Keratinocyte (primary cell): ENCODE measurements at regions not wholly inside any gene's neighbourhood (a gene's known extent, or its start where the extent isn't known, plus 50 kb on each side); places are given as distances from the start of the nearest gene placed in this dataset.

Experiments used
- DNase-seq: peaks from one replicate; pipeline ENCODE4 v3.0.0-alpha.2; 2011; ENCODE audit warnings: low read depth, missing footprints, low spot score
- FAIRE-seq: peaks from 2 replicates; lab custom pipeline; 2011; peaks lifted over from hg19 to GRCh38; lab: Jason Lieb, UNC
- H2AFZ ChIP-seq: 2 replicates; pipeline ENCODE4 v1.6.0; 2012; ENCODE audit warnings: low read length, control low read depth, inconsistent platforms; ENCODE audit not compliant: control insufficient read depth
- H3K27ac ChIP-seq: 2 replicates; pipeline ENCODE4 v1.5.1; 2011; ENCODE audit warnings: low read length; ENCODE audit not compliant: control insufficient read depth, insufficient read depth
- H3K27me3 ChIP-seq: 3 replicates; pipeline ENCODE4 v1.6.0; 2011; ENCODE audit warnings: low read length; ENCODE audit not compliant: control insufficient read depth, insufficient read depth; ENCODE audit errors: extremely low read depth
- H3K36me3 ChIP-seq, 2 experiments: 2 replicates in 1 of 2; 3 replicates in 1 of 2; pipeline ENCODE4 v1.5.1; 2011; ENCODE audit warnings: low read length in 2 of 2, mild to moderate bottlenecking in 1 of 2; ENCODE audit not compliant: control insufficient read depth in 2 of 2, insufficient read depth in 2 of 2; ENCODE audit errors: extremely low read depth in 1 of 2
- H3K4me1 ChIP-seq: 3 replicates; pipeline ENCODE4 v1.5.1; 2011; ENCODE audit warnings: low read length; ENCODE audit not compliant: control insufficient read depth, insufficient read depth; ENCODE audit errors: extremely low read depth
- H3K4me2 ChIP-seq: 3 replicates; pipeline ENCODE4 v1.6.0; 2011; ENCODE audit warnings: low read depth, low read length; ENCODE audit not compliant: control insufficient read depth, insufficient read depth; ENCODE audit errors: extremely low read depth
- H3K4me3 ChIP-seq, 3 experiments: fragments of 200-600 bp in 1 of 3; sonication (generic) in 1 of 3; 2 replicates in 2 of 3; 3 replicates in 1 of 3; pipeline ENCODE4 v1.5.1; 2011 to 2016; ENCODE audit warnings: low read length in 3 of 3, mild to moderate bottlenecking in 3 of 3, control low read depth in 2 of 3, inconsistent platforms in 1 of 3, low read depth in 1 of 3, mixed read lengths in 1 of 3, mixed run types in 1 of 3, moderate library complexity in 1 of 3; ENCODE audit not compliant: control insufficient read depth in 2 of 3, insufficient read depth in 2 of 3; ENCODE audit errors: extremely low read depth in 1 of 3
- H3K79me2 ChIP-seq: 2 replicates; pipeline ENCODE4 v1.6.0; 2012; ENCODE audit warnings: low read length; ENCODE audit not compliant: control insufficient read depth, insufficient read depth
- H3K9ac ChIP-seq: 3 replicates; pipeline ENCODE4 v1.6.0; 2011; ENCODE audit warnings: low read length; ENCODE audit not compliant: control insufficient read depth, insufficient read depth; ENCODE audit errors: extremely low read depth
- H3K9me1 ChIP-seq: 3 replicates; pipeline ENCODE4 v1.6.0; 2011; ENCODE audit warnings: low read length; ENCODE audit not compliant: control insufficient read depth, insufficient read depth; ENCODE audit errors: extremely low read depth
- H3K9me3 ChIP-seq: 2 replicates; pipeline ENCODE4 v1.5.1; 2012; ENCODE audit warnings: low read depth, low read length; ENCODE audit not compliant: control insufficient read depth
- H4K20me1 ChIP-seq: 3 replicates; pipeline ENCODE4 v1.6.0; 2011; ENCODE audit warnings: low read length; ENCODE audit not compliant: control insufficient read depth, insufficient read depth; ENCODE audit errors: extremely low read depth
- EZH2 ChIP-seq: IDR thresholded peaks from one replicate; pipeline ENCODE4 v1.6.1; 2012; ENCODE audit warnings: inconsistent platforms, mild to moderate bottlenecking, low read length, moderate library complexity
- dilution Hi-C: fragments of 300-500 bp; cut with MboI; formaldehyde crosslinking; loops from one replicate; pipeline ENCODE4 v1.7.0; 2020; ENCODE audit warnings: low sequenced_read_pairs; ENCODE audit not compliant: extremely low pct_ligation_motif_present
- TF ChIP-seq, protein P1 (sequence below), 3 experiments: IDR thresholded peaks in 1 of 3; conservative IDR thresholded peaks in 1 of 3; optimal IDR thresholded peaks in 1 of 3; 2 replicates in 2 of 3; 3 replicates in 1 of 3; pipeline versions ENCODE3 to v1.5.1; 2011; ENCODE audit warnings: low read length in 3 of 3, mild to moderate bottlenecking in 3 of 3, moderate library complexity in 2 of 3, control low read depth in 1 of 3, inconsistent platforms in 1 of 3; ENCODE audit not compliant: insufficient read depth in 2 of 3; ENCODE audit errors: extremely low read depth in 1 of 3

DNA sequence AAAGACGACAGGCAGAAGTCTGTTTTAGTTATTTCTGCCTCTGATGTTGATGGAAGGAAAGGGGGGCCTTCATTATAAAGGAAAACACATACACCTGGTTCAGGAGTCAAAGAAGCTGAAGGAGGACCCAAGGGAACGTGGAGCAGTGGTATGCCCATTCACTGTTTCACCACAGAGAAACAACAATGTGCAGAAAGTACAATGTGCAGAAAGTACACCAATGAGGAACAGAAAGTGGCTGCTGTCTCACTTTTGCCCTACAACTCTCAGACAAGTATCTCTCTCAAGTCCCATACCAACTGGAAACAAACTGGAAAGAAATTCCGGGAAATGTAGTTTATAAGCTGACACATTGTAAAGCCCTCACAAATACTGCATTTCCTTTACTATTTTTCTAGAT, 564.5 kb downstream of the TRAM1L1 start:
- no peaks in the 10 kb centered on the region for H3K36me3 ChIP-seq
- H3K9me1 ChIP-seq: no peaks in the 10 kb centered on the region
- H3K4me1 ChIP-seq: no peaks in the 10 kb centered on the region
- dilution Hi-C loops: no loop called here
- no peak for DNase-seq
- no peak for FAIRE-seq
- H3K9me3 ChIP-seq: no peaks in the 10 kb centered on the region
- no peaks in the 10 kb centered on the region for H4K20me1 ChIP-seq
- no peak overlapping the region for H3K4me3 ChIP-seq
- no peak overlapping the region for H3K27ac ChIP-seq
- no peaks in the 10 kb centered on the region for H3K27me3 ChIP-seq
- H3K9ac ChIP-seq: no peak overlapping the region
- H3K4me2 ChIP-seq: no peak overlapping the region
- TF ChIP-seq, protein P1, sequence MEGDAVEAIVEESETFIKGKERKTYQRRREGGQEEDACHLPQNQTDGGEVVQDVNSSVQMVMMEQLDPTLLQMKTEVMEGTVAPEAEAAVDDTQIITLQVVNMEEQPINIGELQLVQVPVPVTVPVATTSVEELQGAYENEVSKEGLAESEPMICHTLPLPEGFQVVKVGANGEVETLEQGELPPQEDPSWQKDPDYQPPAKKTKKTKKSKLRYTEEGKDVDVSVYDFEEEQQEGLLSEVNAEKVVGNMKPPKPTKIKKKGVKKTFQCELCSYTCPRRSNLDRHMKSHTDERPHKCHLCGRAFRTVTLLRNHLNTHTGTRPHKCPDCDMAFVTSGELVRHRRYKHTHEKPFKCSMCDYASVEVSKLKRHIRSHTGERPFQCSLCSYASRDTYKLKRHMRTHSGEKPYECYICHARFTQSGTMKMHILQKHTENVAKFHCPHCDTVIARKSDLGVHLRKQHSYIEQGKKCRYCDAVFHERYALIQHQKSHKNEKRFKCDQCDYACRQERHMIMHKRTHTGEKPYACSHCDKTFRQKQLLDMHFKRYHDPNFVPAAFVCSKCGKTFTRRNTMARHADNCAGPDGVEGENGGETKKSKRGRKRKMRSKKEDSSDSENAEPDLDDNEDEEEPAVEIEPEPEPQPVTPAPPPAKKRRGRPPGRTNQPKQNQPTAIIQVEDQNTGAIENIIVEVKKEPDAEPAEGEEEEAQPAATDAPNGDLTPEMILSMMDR (optimal IDR thresholded peaks at IDR 0.05 in 1 of 3, IDR thresholded peaks at IDR 0.05 in 1 of 3, conservative IDR thresholded peaks at IDR 0.05 in 1 of 3; ENCODE audit: extremely low read depth in 1 of 3, insufficient read depth in 2 of 3, low read length in 3 of 3): no peak
- TF ChIP-seq EZH2: no peak
- no peaks in the 10 kb centered on the region for H3K79me2 ChIP-seq
- H2AFZ ChIP-seq: no peak overlapping the region

DNA sequence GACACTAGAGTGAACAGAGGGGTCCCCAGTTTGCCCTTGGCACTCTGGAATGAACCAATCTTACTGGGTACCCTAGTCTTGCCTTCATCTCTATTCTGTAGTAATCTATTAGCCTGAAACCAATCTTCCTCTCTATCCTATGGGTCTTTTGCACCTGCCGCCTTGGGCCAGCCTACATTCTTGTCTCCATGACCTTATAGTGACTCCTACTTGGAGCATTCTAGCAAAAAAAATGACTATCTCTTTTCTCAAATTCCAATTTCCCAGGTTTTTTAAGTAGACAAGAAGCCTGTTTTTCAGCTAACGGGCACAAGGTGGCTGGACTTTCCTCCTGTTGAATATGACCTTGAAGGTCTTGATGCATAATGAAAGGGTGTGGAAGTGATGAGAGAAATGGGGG, 568.7 kb downstream of the TRAM1L1 start:
- no peaks in the 10 kb centered on the region for H3K36me3 ChIP-seq
- no peak for TF ChIP-seq EZH2
- TF ChIP-seq, protein P1 (optimal IDR thresholded peaks at IDR 0.05 in 1 of 3, IDR thresholded peaks at IDR 0.05 in 1 of 3, conservative IDR thresholded peaks at IDR 0.05 in 1 of 3; ENCODE audit: extremely low read depth in 1 of 3, insufficient read depth in 2 of 3, low read length in 3 of 3): no peak
- DNase-seq (no peak), FAIRE-seq (no peak)
- no peak overlapping the region for H3K4me3 ChIP-seq
- H4K20me1 ChIP-seq: no peaks in the 10 kb centered on the region
- dilution Hi-C loops: no loop called here
- H2AFZ ChIP-seq: no peak overlapping the region
- no peaks in the 10 kb centered on the region for H3K9me1 ChIP-seq
- no peaks in the 10 kb centered on the region for H3K4me1 ChIP-seq
- H3K4me2 ChIP-seq: no peak overlapping the region
- H3K27ac ChIP-seq: no peak overlapping the region
- H3K27me3 ChIP-seq: no peaks in the 10 kb centered on the region
- no peaks in the 10 kb centered on the region for H3K9me3 ChIP-seq
- no peak overlapping the region for H3K9ac ChIP-seq
- no peaks in the 10 kb centered on the region for H3K79me2 ChIP-seq
